NCI-H2227 treated with DMSO at 0.1 percent for 48 hours (cell line): ENCODE measurements at regions not wholly inside any gene's neighbourhood (a gene's known extent, or its start where the extent isn't known, plus 50 kb on each side); places are given as distances from the start of the nearest gene placed in this dataset.

Source experiments
- DNase-seq: peaks from one replicate; lab custom pipeline; 2025; lab: John Stamatoyannopoulos, UW

- no peak for DNase-seq
These were observed 377.5 kb upstream of the NR2F2 start for GRCh38 chr15:95953032-95953431.

GRCh38 chr15:95957861-95958260 is 372.6 kb upstream of the NR2F2 start:
- DNase-seq: no peak

- no peak for DNase-seq
These were observed 372.1 kb upstream of the NR2F2 start for GRCh38 chr15:95958382-95958781.

- DNase-seq: no peak
These were observed 361.6 kb upstream of the NR2F2 start for GRCh38 chr15:95968856-95969255.

GRCh38 chr15:95970326-95970725 is 360.2 kb upstream of the NR2F2 start:
- DNase-seq: no peak

- no peak for DNase-seq
These were observed 358.4 kb upstream of the NR2F2 start for GRCh38 chr15:95972041-95972553.

- no peak for DNase-seq
These were observed 357.7 kb upstream of the NR2F2 start for GRCh38 chr15:95972812-95973211.

GRCh38 chr15:95973566-95974256 is 356.8 kb upstream of the NR2F2 start:
- no peak for DNase-seq

GRCh38 chr15:95975212-95975611 is 355.3 kb upstream of the NR2F2 start:
- no peak for DNase-seq

GRCh38 chr15:95979286-95979685 is 351.2 kb upstream of the NR2F2 start:
- no peak for DNase-seq

- DNase-seq: no peak
These were observed 349.3 kb upstream of the NR2F2 start for GRCh38 chr15:95981209-95981608.

- DNase-seq: no peak
These were observed 343.2 kb upstream of the NR2F2 start for GRCh38 chr15:95987299-95987698.

GRCh38 chr15:95987886-95988573 is 342.5 kb upstream of the NR2F2 start:
- DNase-seq: no peak

GRCh38 chr15:95988574-95988887 is 342.0 kb upstream of the NR2F2 start:
- DNase-seq: no peak

- DNase-seq: no peak
These were observed 341.1 kb upstream of the NR2F2 start for GRCh38 chr15:95989392-95989791.

GRCh38 chr15:95990833-95991232 is 339.7 kb upstream of the NR2F2 start:
- no peak for DNase-seq

- no peak for DNase-seq
These were observed 336.1 kb upstream of the NR2F2 start for GRCh38 chr15:95994418-95994817.

- DNase-seq: no peak
These were observed 334.9 kb upstream of the NR2F2 start for GRCh38 chr15:95995375-95996168.

- no peak for DNase-seq
These were observed 334.0 kb upstream of the NR2F2 start for GRCh38 chr15:95996494-95996893.

- no peak for DNase-seq
These were observed 331.6 kb upstream of the NR2F2 start for GRCh38 chr15:95998935-95999334.

- no peak for DNase-seq
These were observed 327.3 kb upstream of the NR2F2 start for GRCh38 chr15:96002890-96003859.

GRCh38 chr15:96005906-96006305 is 324.6 kb upstream of the NR2F2 start:
- DNase-seq: no peak
